Esophagus muscularis mucosa (tissue), 4 donors: ENCODE measurements at regions not wholly inside any gene's neighbourhood (a gene's known extent, or its start where the extent isn't known, plus 50 kb on each side); places are given as distances from the start of the nearest gene placed in this dataset.

Source experiments
- DNase-seq: peaks from one replicate; pipeline ENCODE4 v3.0.0-alpha.2; 2017; ENCODE audit errors: extremely low spot score
- H3K27ac ChIP-seq, 4 donors: fragments of 200-600 bp; sonication (generic); replicated peaks in 1 of 4; 1 replicate in 3 of 4; 2 replicates in 1 of 4; pipeline ENCODE4 v1.5.1; 2016 to 2019; ENCODE audit warnings: mild to moderate bottlenecking in 1 of 4
- H3K27me3 ChIP-seq, 4 donors: fragments of 200-600 bp; sonication (generic); one replicate each; pipeline versions ENCODE4 v1.5.1 to v1.6.0; 2016 to 2019
- H3K36me3 ChIP-seq, 4 donors: fragments of 200-600 bp; sonication (generic); one replicate each; pipeline ENCODE4 v1.5.1; 2016 to 2019
- H3K4me1 ChIP-seq, 4 donors: fragments of 200-600 bp; sonication (generic); one replicate each; pipeline ENCODE4 v1.5.1; 2016 to 2019
- H3K4me3 ChIP-seq, 4 donors: fragments of 200-600 bp; sonication (generic); 1 replicate in 2 of 4; 2 replicates in 2 of 4; pipeline ENCODE4 v1.5.1; 2016 to 2019; ENCODE audit warnings: mild to moderate bottlenecking in 4 of 4, moderate library complexity in 1 of 4
- H3K9me3 ChIP-seq, 4 donors: fragments of 200-600 bp; sonication (generic); 1 replicate in 3 of 4; 2 replicates in 1 of 4; pipeline ENCODE4 v1.5.1; 2016 to 2019
- EP300 ChIP-seq: sonication (generic); formaldehyde crosslinking; IDR thresholded peaks from one replicate; pipeline ENCODE4 v1.6.1; 2017; ENCODE audit warnings: antibody characterized with exemption
- POLR2A ChIP-seq: fragments of 450-650 bp; IDR thresholded peaks from one replicate; pipeline ENCODE4 v1.6.1; 2017; ENCODE audit warnings: antibody characterized with exemption, moderate library complexity, mild to moderate bottlenecking, low read depth
- POLR2AphosphoS5 ChIP-seq, 2 donors: sonication (generic); formaldehyde crosslinking; IDR thresholded peaks; one replicate each; pipeline ENCODE4 v1.6.1; 2017; ENCODE audit warnings: antibody characterized with exemption in 2 of 2
- WGBS: methylation state at CpG from one replicate; pipeline ENCODE4 v1.1.5; 2018; 5-methylcytosine and 5-hydroxymethylcytosine counted together
- intact Hi-C: fragments of 100-400 bp; cut with DNase I; formaldehyde crosslinking; loops from one replicate; pipeline ENCODE4 v1.15.1; 2023
- TF ChIP-seq, protein P1 (sequence below), 3 experiments: fragments of 200-600 bp in 2 of 3; fragments of 450-650 bp in 1 of 3; sonication (generic) in 2 of 3; IDR thresholded peaks; one replicate each; pipeline ENCODE4 v1.5.1; 2017 to 2019; ENCODE audit warnings: antibody characterized with exemption in 3 of 3, mild to moderate bottlenecking in 2 of 3, moderate library complexity in 1 of 3

DNA sequence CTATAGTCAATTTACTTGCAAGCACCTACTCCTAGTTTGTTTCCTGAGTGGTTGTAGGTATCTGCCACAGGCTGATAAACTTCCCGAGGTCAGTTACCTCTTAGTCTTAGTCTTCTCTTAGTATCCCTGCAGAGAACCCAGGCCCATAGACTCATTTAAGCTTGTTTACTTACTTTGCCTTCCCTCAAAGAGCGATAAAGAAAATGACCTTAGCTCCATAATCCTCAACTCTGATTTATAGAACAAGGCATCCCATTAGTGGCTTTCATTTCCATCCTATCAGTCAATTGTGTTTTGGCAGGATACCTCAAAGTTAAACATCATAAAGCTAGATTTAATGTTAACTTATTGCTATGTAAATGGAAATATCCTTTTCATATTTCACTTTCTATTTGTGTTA lies 119.7 kb downstream of the UCHL5 start:
- intact Hi-C loops = no loop called here
- TF ChIP-seq POLR2AphosphoS5 (IDR thresholded peaks at IDR 0.05) (no peak), POLR2A (no peak), EP300 (no peak)
- TF ChIP-seq, protein P1, sequence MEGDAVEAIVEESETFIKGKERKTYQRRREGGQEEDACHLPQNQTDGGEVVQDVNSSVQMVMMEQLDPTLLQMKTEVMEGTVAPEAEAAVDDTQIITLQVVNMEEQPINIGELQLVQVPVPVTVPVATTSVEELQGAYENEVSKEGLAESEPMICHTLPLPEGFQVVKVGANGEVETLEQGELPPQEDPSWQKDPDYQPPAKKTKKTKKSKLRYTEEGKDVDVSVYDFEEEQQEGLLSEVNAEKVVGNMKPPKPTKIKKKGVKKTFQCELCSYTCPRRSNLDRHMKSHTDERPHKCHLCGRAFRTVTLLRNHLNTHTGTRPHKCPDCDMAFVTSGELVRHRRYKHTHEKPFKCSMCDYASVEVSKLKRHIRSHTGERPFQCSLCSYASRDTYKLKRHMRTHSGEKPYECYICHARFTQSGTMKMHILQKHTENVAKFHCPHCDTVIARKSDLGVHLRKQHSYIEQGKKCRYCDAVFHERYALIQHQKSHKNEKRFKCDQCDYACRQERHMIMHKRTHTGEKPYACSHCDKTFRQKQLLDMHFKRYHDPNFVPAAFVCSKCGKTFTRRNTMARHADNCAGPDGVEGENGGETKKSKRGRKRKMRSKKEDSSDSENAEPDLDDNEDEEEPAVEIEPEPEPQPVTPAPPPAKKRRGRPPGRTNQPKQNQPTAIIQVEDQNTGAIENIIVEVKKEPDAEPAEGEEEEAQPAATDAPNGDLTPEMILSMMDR (IDR thresholded peaks at IDR 0.05) = no peak
- no peak for DNase-seq
- no peaks in the 10 kb centered on the region for H3K9me3 ChIP-seq
- no peaks in the 10 kb centered on the region for H3K27me3 ChIP-seq
- H3K27ac ChIP-seq = no peak overlapping the region
- 90% methylated on average over 2 of the region's 2 CpGs for WGBS
- H3K36me3 ChIP-seq = no peaks in the 10 kb centered on the region
- H3K4me3 ChIP-seq = no peak overlapping the region
- H3K4me1 ChIP-seq = peaks cover 0 to 8% (median 0%) of the 10 kb centered on the region in 4 donors

DNA sequence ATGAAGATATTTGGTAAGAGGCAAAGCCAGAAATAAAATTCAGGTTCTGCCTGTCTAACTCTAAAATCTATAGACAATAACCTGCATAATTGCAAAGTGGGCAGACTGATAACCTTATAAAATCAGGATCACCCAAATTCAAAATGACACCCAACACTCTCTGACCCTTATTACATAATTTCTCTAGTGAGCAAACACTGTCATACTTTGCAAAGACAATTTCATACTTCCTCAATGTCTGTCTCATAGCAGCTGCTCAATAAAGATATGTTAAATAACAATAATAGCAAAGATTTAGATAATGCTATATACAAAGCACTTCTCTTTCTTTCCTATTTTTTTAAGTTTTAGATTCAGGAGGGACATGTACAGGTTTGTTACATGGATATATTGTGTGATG lies 118.5 kb downstream of the UCHL5 start:
- H3K27me3 ChIP-seq = no peaks in the 10 kb centered on the region
- peaks cover 0 to 8% (median 0%) of the 10 kb centered on the region in 4 donors for H3K4me1 ChIP-seq
- no peaks in the 10 kb centered on the region for H3K9me3 ChIP-seq
- DNase-seq = no peak
- H3K36me3 ChIP-seq = no peaks in the 10 kb centered on the region
- TF ChIP-seq, protein P1 (IDR thresholded peaks at IDR 0.05) = no peak
- no peak for TF ChIP-seq POLR2A
- no peak for TF ChIP-seq EP300
- TF ChIP-seq POLR2AphosphoS5 (IDR thresholded peaks at IDR 0.05) = no peak
- no peak overlapping the region for H3K4me3 ChIP-seq
- no peak overlapping the region for H3K27ac ChIP-seq
- intact Hi-C loops = no loop called here

DNA sequence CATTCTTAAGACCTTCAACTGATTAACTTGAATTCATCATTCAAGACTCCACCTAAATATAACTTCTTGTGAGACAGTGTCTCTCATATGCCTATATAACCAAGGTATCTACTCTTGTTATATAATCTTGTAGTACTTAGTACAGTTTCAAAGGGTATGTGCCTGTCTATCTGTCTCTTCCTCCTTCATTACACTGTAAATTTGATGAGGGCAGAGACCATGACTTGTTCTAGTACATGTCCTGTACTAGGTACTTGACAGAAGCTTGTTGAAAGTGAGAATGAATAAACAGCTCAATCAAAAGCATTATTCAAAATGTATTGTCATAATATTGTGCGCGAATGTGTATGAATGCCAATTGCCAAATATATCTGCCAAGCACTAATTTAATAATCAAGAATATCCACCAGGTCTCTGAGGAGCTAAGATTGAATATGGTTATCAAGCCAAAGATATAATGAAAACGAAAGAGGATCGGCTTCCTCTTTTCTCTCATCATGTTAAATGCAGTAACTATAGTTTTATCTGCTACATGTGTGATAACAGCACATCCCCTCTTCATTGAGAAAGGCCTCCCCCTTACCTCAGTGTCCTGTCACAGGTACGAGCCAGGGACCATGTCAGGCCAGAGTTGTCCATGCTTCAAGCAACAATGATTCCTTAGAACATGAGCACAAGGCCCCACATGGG lies 117.3 kb downstream of the UCHL5 start:
- Histone ChIP-seq H3K4me1 (peaks cover 0 to 8% (median 0%) of the 10 kb centered on the region in 4 donors), H3K9me3 (no peaks in the 10 kb centered on the region), H3K27me3 (no peaks in the 10 kb centered on the region), H3K27ac (peak overlapping the region in 1 of 4 donors; percentile 43), H3K36me3 (no peaks in the 10 kb centered on the region), H3K4me3 (no peak overlapping the region)
- TF ChIP-seq POLR2A = no peak
- TF ChIP-seq, protein P1 (IDR thresholded peaks at IDR 0.05) = no peak
- no peak for TF ChIP-seq POLR2AphosphoS5 (IDR thresholded peaks at IDR 0.05)
- TF ChIP-seq EP300 = no peak
- WGBS = 94% methylated on average over 5 of the region's 5 CpGs
- intact Hi-C loops = no loop called here
- DNase-seq = no peak

DNA sequence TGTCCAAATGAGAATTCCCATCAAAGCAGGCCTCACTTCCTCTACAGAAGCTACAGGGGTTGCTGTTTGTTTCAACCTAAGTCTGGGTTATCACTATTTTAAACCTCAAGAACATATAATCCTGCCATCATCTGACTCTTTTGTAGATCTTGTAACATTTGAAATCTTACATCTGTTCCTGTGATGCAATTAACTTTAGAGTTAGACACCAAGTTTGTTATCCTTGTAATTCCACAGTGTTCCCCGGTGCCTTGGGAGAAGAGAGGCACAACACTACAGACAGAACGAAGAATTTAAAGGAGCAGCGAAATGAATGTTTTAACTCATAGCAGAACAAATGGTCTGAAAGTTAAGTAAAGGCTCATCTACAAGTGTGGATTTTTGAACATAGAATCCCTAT lies 116.1 kb downstream of the UCHL5 start:
- Histone ChIP-seq H3K27me3 (no peaks in the 10 kb centered on the region), H3K36me3 (no peaks in the 10 kb centered on the region), H3K9me3 (no peaks in the 10 kb centered on the region), H3K4me1 (peaks cover 0 to 8% (median 0%) of the 10 kb centered on the region in 4 donors), H3K27ac (peak overlapping the region in 3 of 4 donors; percentile 20 to 43 (median 41)), H3K4me3 (no peak overlapping the region)
- no peak for DNase-seq
- TF ChIP-seq POLR2AphosphoS5 (IDR thresholded peaks at IDR 0.05) (no peak), EP300 (no peak), POLR2A (no peak)
- TF ChIP-seq, protein P1 (IDR thresholded peaks at IDR 0.05) = no peak
- intact Hi-C loops = no loop called here
- 56% methylated on average over 3 of the region's 3 CpGs for WGBS

DNA sequence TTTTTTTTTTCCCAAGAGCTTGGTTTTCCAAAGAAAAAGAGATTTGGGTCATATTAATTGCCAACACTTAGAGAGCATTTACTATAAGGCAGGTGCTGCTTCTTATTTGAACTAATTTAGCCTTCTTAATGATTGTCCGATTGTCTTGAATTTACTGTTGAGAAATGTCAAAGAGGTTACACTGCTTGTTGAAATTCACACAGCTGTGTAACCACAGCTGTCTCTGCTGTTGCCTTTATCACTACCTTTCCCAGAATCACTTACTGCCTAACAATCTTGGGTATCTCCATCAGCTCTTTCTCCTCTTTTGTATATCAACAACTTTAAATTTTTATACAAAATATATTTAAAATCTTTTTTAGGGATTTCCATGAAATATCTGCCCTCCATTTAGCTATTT lies 115.6 kb downstream of the UCHL5 start:
- peak overlapping the region in 3 of 4 donors; percentile 20 to 43 (median 41) for H3K27ac ChIP-seq
- no peak for DNase-seq
- no peaks in the 10 kb centered on the region for H3K9me3 ChIP-seq
- no peaks in the 10 kb centered on the region for H3K27me3 ChIP-seq
- 59% methylated on average over 1 of the region's 1 CpG for WGBS
- H3K36me3 ChIP-seq = no peaks in the 10 kb centered on the region
- TF ChIP-seq POLR2A = no peak
- TF ChIP-seq EP300 = no peak
- TF ChIP-seq POLR2AphosphoS5 (IDR thresholded peaks at IDR 0.05) = no peak
- TF ChIP-seq, protein P1 (IDR thresholded peaks at IDR 0.05) = no peak
- H3K4me1 ChIP-seq = peaks cover 0 to 8% (median 0%) of the 10 kb centered on the region in 4 donors
- intact Hi-C loops = no loop called here
- H3K4me3 ChIP-seq = no peak overlapping the region
